VCaP (cell line): ENCODE measurements at regions not wholly inside any gene's neighbourhood (a gene's known extent, or its start where the extent isn't known, plus 50 kb on each side); places are given as distances from the start of the nearest gene placed in this dataset.

Experiments
- H3K27ac ChIP-seq: fragments of 450-650 bp; 2 replicates; pipeline ENCODE4 v1.5.1; 2017
- CTCF ChIP-seq: fragments of 450-650 bp; conservative IDR thresholded peaks from 2 replicates; pipeline ENCODE4 v1.5.1; 2017; ENCODE audit warnings: mild to moderate bottlenecking, moderate library complexity

GRCh38 chr19:27654266-27654990 is 1558.5 kb downstream of the UQCRFS1 start:
- TF ChIP-seq CTCF = no peak
- H3K27ac ChIP-seq = no peak overlapping the region

- no peak for TF ChIP-seq CTCF
- H3K27ac ChIP-seq = no peak overlapping the region
Observed at GRCh38 chr19:27652796-27653195, 1560.2 kb downstream of the UQCRFS1 start.

- no peak for TF ChIP-seq CTCF
- no peak overlapping the region for H3K27ac ChIP-seq
Observed at GRCh38 chr19:27652281-27652680, 1560.7 kb downstream of the UQCRFS1 start.

GRCh38 chr19:27647423-27647822 is 1565.5 kb downstream of the UQCRFS1 start:
- no peak for TF ChIP-seq CTCF
- no peak overlapping the region for H3K27ac ChIP-seq

- TF ChIP-seq CTCF = no peak
- no peak overlapping the region for H3K27ac ChIP-seq
Observed at GRCh38 chr19:27635401-27635800, 1577.5 kb downstream of the UQCRFS1 start.

GRCh38 chr19:27618006-27618405 is 1594.9 kb downstream of the UQCRFS1 start:
- TF ChIP-seq CTCF = no peak
- H3K27ac ChIP-seq = no peak overlapping the region

- TF ChIP-seq CTCF = no peak
Observed at GRCh38 chr19:27580906-27581305, 1632.0 kb downstream of the UQCRFS1 start.

More at GRCh38 chr19:27580906-27581305, 1632.0 kb downstream of the UQCRFS1 start:
- no peak overlapping the region for H3K27ac ChIP-seq
